ENCODE measurements at regions not wholly inside any gene's neighbourhood (a gene's known extent, or its start where the extent isn't known, plus 50 kb on each side); places are given as distances from the start of the nearest gene placed in this dataset.

GRCh38 chr4:179467878-179468277 is 2025.6 kb upstream of the AGA start:
- in situ Hi-C loops (cut with HindIII; ENCODE audit: low pct_unique_long_range_greater_than_20kb, low sequenced_read_pairs), result no loop called here
- no peak for DNase-seq (ENCODE audit: low read depth in 1 of 2, low spot score in 1 of 2)
- TF ChIP-seq JUND (IDR thresholded peaks at IDR 0.05; ENCODE audit: low read depth), result no peak

- DNase-seq (ENCODE audit: low read depth in 1 of 2, low spot score in 1 of 2), result no peak
- in situ Hi-C loops (cut with HindIII; ENCODE audit: low pct_unique_long_range_greater_than_20kb, low sequenced_read_pairs), result no loop called here
These were observed 2029.9 kb upstream of the AGA start for GRCh38 chr4:179472164-179472563.

GRCh38 chr4:179478608-179479007 is 2036.4 kb upstream of the AGA start:
- TF ChIP-seq JUND (IDR thresholded peaks at IDR 0.05; ENCODE audit: low read depth), result no peak
- no peak for DNase-seq (ENCODE audit: low read depth in 1 of 2, low spot score in 1 of 2)
- in situ Hi-C loops (cut with HindIII; ENCODE audit: low pct_unique_long_range_greater_than_20kb, low sequenced_read_pairs), result no loop called here

More at GRCh38 chr4:179472164-179472563, 2029.9 kb upstream of the AGA start:
- TF ChIP-seq JUND (IDR thresholded peaks at IDR 0.05; ENCODE audit: low read depth), result no peak

- no peak for DNase-seq (ENCODE audit: low read depth in 1 of 2, low spot score in 1 of 2)
- in situ Hi-C loops (cut with HindIII; ENCODE audit: low pct_unique_long_range_greater_than_20kb, low sequenced_read_pairs), result no loop called here
- TF ChIP-seq JUND (IDR thresholded peaks at IDR 0.05; ENCODE audit: low read depth), result no peak
These were observed 2043.5 kb upstream of the AGA start for GRCh38 chr4:179485781-179486180.

GRCh38 chr4:179486570-179487335 is 2044.5 kb upstream of the AGA start:
- TF ChIP-seq JUND (IDR thresholded peaks at IDR 0.05; ENCODE audit: low read depth), result no peak
- in situ Hi-C loops (cut with HindIII; ENCODE audit: low pct_unique_long_range_greater_than_20kb, low sequenced_read_pairs), result no loop called here
- no peak for DNase-seq (ENCODE audit: low read depth in 1 of 2, low spot score in 1 of 2)

- in situ Hi-C loops (cut with HindIII; ENCODE audit: low pct_unique_long_range_greater_than_20kb, low sequenced_read_pairs), result no loop called here
- no peak for TF ChIP-seq JUND (IDR thresholded peaks at IDR 0.05; ENCODE audit: low read depth)
- DNase-seq (ENCODE audit: low read depth in 1 of 2, low spot score in 1 of 2), result no peak
These were observed 2050.2 kb upstream of the AGA start for GRCh38 chr4:179492260-179493080.

GRCh38 chr4:179503976-179504375 is 2061.7 kb upstream of the AGA start:
- TF ChIP-seq JUND (IDR thresholded peaks at IDR 0.05; ENCODE audit: low read depth), result no peak
- no peak for DNase-seq (ENCODE audit: low read depth in 1 of 2, low spot score in 1 of 2)
- in situ Hi-C loops (cut with HindIII; ENCODE audit: low pct_unique_long_range_greater_than_20kb, low sequenced_read_pairs), result no loop called here

- TF ChIP-seq JUND (IDR thresholded peaks at IDR 0.05; ENCODE audit: low read depth), result no peak
- in situ Hi-C loops (cut with HindIII; ENCODE audit: low pct_unique_long_range_greater_than_20kb, low sequenced_read_pairs), result no loop called here
- DNase-seq (ENCODE audit: low read depth in 1 of 2, low spot score in 1 of 2), result no peak
These were observed 2067.3 kb upstream of the AGA start for GRCh38 chr4:179509489-179509888.

GRCh38 chr4:179521952-179522351 is 2079.7 kb upstream of the AGA start:
- DNase-seq (ENCODE audit: low read depth in 1 of 2, low spot score in 1 of 2), result no peak
- no peak for TF ChIP-seq JUND (IDR thresholded peaks at IDR 0.05; ENCODE audit: low read depth)
- in situ Hi-C loops (cut with HindIII; ENCODE audit: low pct_unique_long_range_greater_than_20kb, low sequenced_read_pairs), result no loop called here

GRCh38 chr4:179530958-179531357 is 2088.7 kb upstream of the AGA start:
- TF ChIP-seq JUND (IDR thresholded peaks at IDR 0.05; ENCODE audit: low read depth), result no peak
- in situ Hi-C loops (cut with HindIII; ENCODE audit: low pct_unique_long_range_greater_than_20kb, low sequenced_read_pairs), result no loop called here
- DNase-seq (ENCODE audit: low read depth in 1 of 2, low spot score in 1 of 2), result no peak

GRCh38 chr4:179536694-179537093 is 2094.5 kb upstream of the AGA start:
- DNase-seq (ENCODE audit: low read depth in 1 of 2, low spot score in 1 of 2), result no peak
- no peak for TF ChIP-seq JUND (IDR thresholded peaks at IDR 0.05; ENCODE audit: low read depth)
- in situ Hi-C loops (cut with HindIII; ENCODE audit: low pct_unique_long_range_greater_than_20kb, low sequenced_read_pairs), result no loop called here

GRCh38 chr4:179539641-179540040 is 2097.4 kb upstream of the AGA start:
- no peak for DNase-seq (ENCODE audit: low read depth in 1 of 2, low spot score in 1 of 2)
- in situ Hi-C loops (cut with HindIII; ENCODE audit: low pct_unique_long_range_greater_than_20kb, low sequenced_read_pairs), result no loop called here
- TF ChIP-seq JUND (IDR thresholded peaks at IDR 0.05; ENCODE audit: low read depth), result no peak

GRCh38 chr4:179543771-179544170 is 2101.5 kb upstream of the AGA start:
- in situ Hi-C loops (cut with HindIII; ENCODE audit: low pct_unique_long_range_greater_than_20kb, low sequenced_read_pairs), result no loop called here
- DNase-seq (ENCODE audit: low read depth in 1 of 2, low spot score in 1 of 2), result no peak
- no peak for TF ChIP-seq JUND (IDR thresholded peaks at IDR 0.05; ENCODE audit: low read depth)
